Liver (tissue), 8 donors: ENCODE measurements at regions not wholly inside any gene's neighbourhood (a gene's known extent, or its start where the extent isn't known, plus 50 kb on each side); places are given as distances from the start of the nearest gene placed in this dataset.

Source experiments
- DNase-seq: peaks from one replicate; pipeline ENCODE4 v3.0.0-alpha.2; 2017; ENCODE audit warnings: low spot score
- H3K27ac ChIP-seq, 2 donors: one replicate each; pipeline ENCODE4 v1.7.0; 2013; ENCODE audit warnings: inconsistent platforms in 2 of 2, low read length in 2 of 2, control low read depth in 1 of 2, low read depth in 1 of 2, mild to moderate bottlenecking in 1 of 2
- H3K27me3 ChIP-seq, 4 donors: one replicate each; pipeline versions ENCODE4 v1.6.1 to v1.7.0; 2013; ENCODE audit warnings: low read length in 3 of 4, inconsistent platforms in 1 of 4, mild to moderate bottlenecking in 1 of 4, moderate library complexity in 1 of 4; ENCODE audit not compliant: control insufficient read depth in 4 of 4, insufficient read depth in 4 of 4
- H3K36me3 ChIP-seq, 4 donors: one replicate each; pipeline versions ENCODE4 v1.6.1 to v1.7.0; 2013; ENCODE audit warnings: low read length in 3 of 4, mild to moderate bottlenecking in 3 of 4, low read depth in 1 of 4, moderate library complexity in 1 of 4; ENCODE audit not compliant: control insufficient read depth in 4 of 4, insufficient read depth in 3 of 4
- H3K4me1 ChIP-seq, 4 donors: one replicate each; pipeline versions ENCODE4 v1.6.1 to v1.7.0; 2013; ENCODE audit warnings: low read length in 3 of 4, mild to moderate bottlenecking in 3 of 4, moderate library complexity in 1 of 4; ENCODE audit not compliant: control insufficient read depth in 4 of 4, insufficient read depth in 4 of 4
- H3K4me3 ChIP-seq, 3 donors: one replicate each; pipeline versions ENCODE4 v1.6.1 to v1.7.0; 2013; ENCODE audit warnings: low read length in 3 of 3, control low read depth in 1 of 3, low read depth in 1 of 3, mild to moderate bottlenecking in 1 of 3
- H3K9ac ChIP-seq, 2 donors: one replicate each; pipeline ENCODE4 v1.7.0; 2013; ENCODE audit warnings: low read length in 2 of 2, mild to moderate bottlenecking in 2 of 2, moderate library complexity in 2 of 2, control low read depth in 1 of 2, low read depth in 1 of 2
- H3K9me3 ChIP-seq, 4 donors: one replicate each; pipeline versions ENCODE4 v1.6.1 to v1.7.0; 2013; ENCODE audit warnings: low read length in 3 of 4; ENCODE audit not compliant: control insufficient read depth in 4 of 4
- ATF3 ChIP-seq: IDR thresholded peaks from 2 replicates; pipeline ENCODE4 v1.6.1; 2016; ENCODE audit warnings: antibody characterized with exemption
- CTCF ChIP-seq: fragments of 150-350 bp; IDR thresholded peaks from 2 replicates; pipeline ENCODE4 v1.5.1; 2017; ENCODE audit warnings: improper control_type of control experiment, low read depth, low read length; ENCODE audit not compliant: missing input control
- EGR1 ChIP-seq, 2 donors: IDR thresholded peaks; 2 replicates each; pipeline ENCODE4 v1.6.1; 2016 to 2018; ENCODE audit warnings: antibody characterized with exemption in 2 of 2, low read depth in 2 of 2
- FOXA1 ChIP-seq: IDR thresholded peaks from 2 replicates; pipeline ENCODE4 v1.6.1; 2016; ENCODE audit warnings: antibody characterized with exemption
- FOXA2 ChIP-seq: IDR thresholded peaks from 2 replicates; pipeline ENCODE4 v1.6.1; 2016; ENCODE audit warnings: antibody characterized with exemption
- GABPA ChIP-seq, 2 donors: IDR thresholded peaks in 1 of 2; conservative IDR thresholded peaks in 1 of 2; 2 replicates each; pipeline ENCODE4 v1.6.1; 2016; ENCODE audit warnings: antibody characterized with exemption in 2 of 2, mild to moderate bottlenecking in 1 of 2, moderate library complexity in 1 of 2
- HNF4A ChIP-seq, 2 donors: conservative IDR thresholded peaks; 2 replicates each; pipeline ENCODE4 v1.6.1; 2016; ENCODE audit warnings: antibody characterized with exemption in 2 of 2, mild to moderate bottlenecking in 2 of 2
- HNF4G ChIP-seq: IDR thresholded peaks from 2 replicates; pipeline ENCODE4 v1.6.1; 2016; ENCODE audit warnings: antibody characterized with exemption
- JUND ChIP-seq, 2 donors: IDR thresholded peaks; 2 replicates each; pipeline ENCODE4 v1.6.1; 2016; ENCODE audit warnings: antibody characterized with exemption in 2 of 2
- MAX ChIP-seq: IDR thresholded peaks from 2 replicates; pipeline ENCODE4 v1.6.1; 2016; ENCODE audit warnings: antibody characterized with exemption
- NR2F2 ChIP-seq: IDR thresholded peaks from 2 replicates; pipeline ENCODE4 v1.6.1; 2016; ENCODE audit warnings: antibody characterized with exemption
- RAD21 ChIP-seq, 2 donors: IDR thresholded peaks; 2 replicates each; pipeline ENCODE4 v1.6.1; 2016; ENCODE audit warnings: antibody characterized with exemption in 2 of 2, mild to moderate bottlenecking in 2 of 2
- REST ChIP-seq: IDR thresholded peaks from 2 replicates; pipeline ENCODE4 v1.6.1; 2016; ENCODE audit warnings: antibody characterized with exemption, mild to moderate bottlenecking
- RXRA ChIP-seq, 2 donors: IDR thresholded peaks; 2 replicates each; pipeline ENCODE4 v1.6.1; 2017 to 2018; ENCODE audit warnings: antibody characterized with exemption in 2 of 2, mild to moderate bottlenecking in 1 of 2
- TAF1 ChIP-seq: conservative IDR thresholded peaks from 2 replicates; pipeline ENCODE4 v1.6.1; 2016; ENCODE audit warnings: antibody characterized with exemption, mild to moderate bottlenecking
- YY1 ChIP-seq: IDR thresholded peaks from 2 replicates; pipeline ENCODE4 v1.6.1; 2016; ENCODE audit warnings: antibody characterized with exemption, mild to moderate bottlenecking
- ZBTB33 ChIP-seq: IDR thresholded peaks from 2 replicates; pipeline ENCODE4 v1.6.1; 2016; ENCODE audit warnings: antibody characterized with exemption
- WGBS: extraction: QIAGEN DNeasy Blood & Tissue Kit; methylation state at CpG from one replicate; pipeline ENCODE4 v1.1.7; 2013; 5-methylcytosine and 5-hydroxymethylcytosine counted together
- donor health status: healthy.
- donor health status: healthy.
- donor health status: healthy.
- donor health status: healthy.
- donor health status: healthy.

GRCh38 chr1:199197695-199198094 is 558.9 kb downstream of the PTPRC start:
- no peaks in the 10 kb centered on the region for H3K4me1 ChIP-seq
- no peak overlapping the region for H3K9ac ChIP-seq
- TF ChIP-seq MAX, result no peak
- no peak for TF ChIP-seq NR2F2
- TF ChIP-seq REST, result no peak
- no peak for TF ChIP-seq RAD21 (IDR thresholded peaks at IDR 0.05)
- TF ChIP-seq ZBTB33, result no peak
- no peak for TF ChIP-seq ATF3
- no peak for TF ChIP-seq JUND (IDR thresholded peaks at IDR 0.05)
- TF ChIP-seq TAF1, result no peak
- no peak for TF ChIP-seq HNF4G
- no peaks in the 10 kb centered on the region for H3K36me3 ChIP-seq
- H3K27me3 ChIP-seq, result no peaks in the 10 kb centered on the region
- no peak overlapping the region for H3K27ac ChIP-seq
- 95% methylated on average over 2 of the region's 2 CpGs for WGBS
- no peak for DNase-seq
- H3K4me3 ChIP-seq, result no peak overlapping the region
- no peaks in the 10 kb centered on the region for H3K9me3 ChIP-seq

GRCh38 chr1:199202331-199202730 is 563.5 kb downstream of the PTPRC start:
- 49% methylated on average over 3 of the region's 3 CpGs for WGBS
- H3K4me1 ChIP-seq, result no peaks in the 10 kb centered on the region
- H3K4me3 ChIP-seq, result no peak overlapping the region
- no peaks in the 10 kb centered on the region for H3K9me3 ChIP-seq
- no peak for TF ChIP-seq ATF3
- no peak for TF ChIP-seq EGR1 (IDR thresholded peaks at IDR 0.05; ENCODE audit: low read depth in 2 of 2)
- no peak for TF ChIP-seq RAD21 (IDR thresholded peaks at IDR 0.05)
- TF ChIP-seq RXRA (IDR thresholded peaks at IDR 0.05), result no peak
- no peak for TF ChIP-seq ZBTB33
- TF ChIP-seq NR2F2, result no peak
- TF ChIP-seq HNF4A (conservative IDR thresholded peaks at IDR 0.05), result no peak
- TF ChIP-seq GABPA (IDR thresholded peaks at IDR 0.05 in 1 of 2, conservative IDR thresholded peaks at IDR 0.05 in 1 of 2), result no peak
- TF ChIP-seq TAF1, result no peak
- no peak for TF ChIP-seq JUND (IDR thresholded peaks at IDR 0.05)
- TF ChIP-seq CTCF, result no peak
- no peak for TF ChIP-seq HNF4G
- no peak for TF ChIP-seq FOXA2
- TF ChIP-seq FOXA1, result no peak
- no peak for TF ChIP-seq YY1
- no peaks in the 10 kb centered on the region for H3K27me3 ChIP-seq
- no peak overlapping the region for H3K27ac ChIP-seq
- no peak for DNase-seq
- H3K9ac ChIP-seq, result no peak overlapping the region
- H3K36me3 ChIP-seq, result no peaks in the 10 kb centered on the region
